Astrocyte (in vitro differentiated cells and primary cell): ENCODE measurements at regions not wholly inside any gene's neighbourhood (a gene's known extent, or its start where the extent isn't known, plus 50 kb on each side); places are given as distances from the start of the nearest gene placed in this dataset.
A peak's percentile ranks its signal among the peaks of the same experiment; 100 is the strongest.

ENCODE experiments used
- DNase-seq: peaks from one replicate; pipeline ENCODE4 v3.0.0-alpha.2; 2010; ENCODE audit warnings: low read depth
- FAIRE-seq: peaks from 2 replicates; lab custom pipeline; 2011; peaks lifted over from hg19 to GRCh38; lab: Jason Lieb, UNC
- H2AFZ ChIP-seq: 2 replicates; pipeline ENCODE4 v1.6.0; 2012; ENCODE audit warnings: low read depth, low read length, inconsistent platforms
- H3K27ac ChIP-seq: 2 replicates; pipeline ENCODE4 v1.5.1; 2011; ENCODE audit warnings: low read depth, low read length, inconsistent platforms
- H3K27me3 ChIP-seq: 2 replicates; pipeline ENCODE4 v1.6.0; 2011; ENCODE audit warnings: low read length, inconsistent platforms; ENCODE audit not compliant: insufficient read depth
- H3K36me3 ChIP-seq: 2 replicates; pipeline ENCODE4 v1.5.1; 2011; ENCODE audit warnings: low read length, inconsistent platforms; ENCODE audit not compliant: insufficient read depth
- H3K4me1 ChIP-seq: 2 replicates; pipeline ENCODE4 v1.5.1; 2011; ENCODE audit warnings: low read length, inconsistent platforms; ENCODE audit not compliant: insufficient read depth
- H3K4me2 ChIP-seq: 2 replicates; pipeline ENCODE4 v1.6.0; 2012; ENCODE audit warnings: low read length, inconsistent platforms
- H3K4me3 ChIP-seq: 2 replicates; pipeline ENCODE4 v1.5.1; 2011; ENCODE audit warnings: low read depth, mild to moderate bottlenecking, low read length, inconsistent platforms; ENCODE audit not compliant: insufficient read depth
- H3K79me2 ChIP-seq: 2 replicates; pipeline ENCODE4 v1.6.0; 2012; ENCODE audit warnings: mild to moderate bottlenecking, low read length, inconsistent platforms; ENCODE audit not compliant: insufficient read depth
- H3K9ac ChIP-seq: 2 replicates; pipeline ENCODE4 v1.6.0; 2012; ENCODE audit warnings: mild to moderate bottlenecking, low read length, inconsistent platforms
- H3K9me3 ChIP-seq: 2 replicates; pipeline ENCODE4 v1.5.1; 2012; ENCODE audit warnings: low read depth, mild to moderate bottlenecking, low read length, inconsistent platforms; ENCODE audit not compliant: insufficient read depth
- H4K20me1 ChIP-seq: 2 replicates; pipeline ENCODE4 v1.6.0; 2012; ENCODE audit warnings: low read length, inconsistent platforms; ENCODE audit not compliant: insufficient read depth
- H3K27ac Mint-ChIP-seq: one replicate; pipeline ENCODE4 v1.8.0; 2021; ENCODE audit warnings: mild to moderate bottlenecking, mixed read lengths; ENCODE audit not compliant: unreplicated experiment
- H3K27me3 Mint-ChIP-seq: one replicate; pipeline ENCODE4 v1.8.0; 2021; ENCODE audit warnings: low read depth, mixed read lengths; ENCODE audit not compliant: unreplicated experiment
- H3K36me3 Mint-ChIP-seq: one replicate; pipeline ENCODE4 v1.8.0; 2021; ENCODE audit warnings: low read depth, mixed read lengths; ENCODE audit not compliant: unreplicated experiment
- H3K4me1 Mint-ChIP-seq: one replicate; pipeline ENCODE4 v1.8.0; 2021; ENCODE audit warnings: low read depth, mixed read lengths; ENCODE audit not compliant: unreplicated experiment
- H3K4me3 Mint-ChIP-seq: one replicate; pipeline ENCODE4 v1.8.0; 2021; ENCODE audit warnings: mild to moderate bottlenecking, moderate library complexity, mixed read lengths; ENCODE audit not compliant: unreplicated experiment
- H3K9me3 Mint-ChIP-seq: one replicate; pipeline ENCODE4 v1.8.0; 2021; ENCODE audit warnings: mild to moderate bottlenecking, mixed read lengths; ENCODE audit not compliant: unreplicated experiment
- CTCF ChIP-seq: IDR thresholded peaks from 2 replicates; pipeline ENCODE4 v1.5.1; 2011; ENCODE audit warnings: low read depth, mild to moderate bottlenecking, inconsistent platforms, low read length, moderate library complexity; ENCODE audit not compliant: insufficient read depth
- EZH2 ChIP-seq: IDR thresholded peaks from 2 replicates; pipeline ENCODE4 v1.6.1; 2012; ENCODE audit warnings: mild to moderate bottlenecking, low read length, inconsistent platforms; ENCODE audit not compliant: insufficient read depth

- Mint-ChIP-seq H3K27ac (no peak overlapping the region), H3K4me1 (no peaks in the 10 kb centered on the region), H3K9me3 (no peaks in the 10 kb centered on the region), H3K27me3 (no peaks in the 10 kb centered on the region), H3K4me3 (no peak overlapping the region), H3K36me3 (no peaks in the 10 kb centered on the region)
- no peak overlapping the region for H2AFZ ChIP-seq
- H3K9me3 ChIP-seq = no peaks in the 10 kb centered on the region
- no peaks in the 10 kb centered on the region for H3K79me2 ChIP-seq
- H4K20me1 ChIP-seq = no peaks in the 10 kb centered on the region
- H3K27ac ChIP-seq = no peak overlapping the region
- FAIRE-seq (no peak), DNase-seq (no peak)
- no peaks in the 10 kb centered on the region for H3K27me3 ChIP-seq
- H3K36me3 ChIP-seq = no peaks in the 10 kb centered on the region
- no peak overlapping the region for H3K4me2 ChIP-seq
- no peak overlapping the region for H3K9ac ChIP-seq
- no peak overlapping the region for H3K4me3 ChIP-seq
- no peak for TF ChIP-seq EZH2
- TF ChIP-seq CTCF = no peak
- H3K4me1 ChIP-seq = no peaks in the 10 kb centered on the region
These were observed 134.9 kb downstream of the OR13A1 start for GRCh38 chr10:45180507-45180906.

- Mint-ChIP-seq H3K4me1 (no peaks in the 10 kb centered on the region), H3K4me3 (no peak overlapping the region), H3K27me3 (no peaks in the 10 kb centered on the region), H3K36me3 (no peaks in the 10 kb centered on the region), H3K27ac (no peak overlapping the region), H3K9me3 (no peaks in the 10 kb centered on the region)
- H3K27ac ChIP-seq = no peak overlapping the region
- H4K20me1 ChIP-seq = no peaks in the 10 kb centered on the region
- no peaks in the 10 kb centered on the region for H3K9me3 ChIP-seq
- FAIRE-seq (no peak), DNase-seq (peak; percentile 41)
- H3K27me3 ChIP-seq = no peaks in the 10 kb centered on the region
- no peak overlapping the region for H3K4me2 ChIP-seq
- H3K9ac ChIP-seq = no peak overlapping the region
- TF ChIP-seq CTCF (no peak), EZH2 (no peak)
- no peaks in the 10 kb centered on the region for H3K79me2 ChIP-seq
- H2AFZ ChIP-seq = no peak overlapping the region
- H3K36me3 ChIP-seq = no peaks in the 10 kb centered on the region
- no peaks in the 10 kb centered on the region for H3K4me1 ChIP-seq
- no peak overlapping the region for H3K4me3 ChIP-seq
These were observed 134.2 kb downstream of the OR13A1 start for GRCh38 chr10:45180946-45181875.

- DNase-seq = no peak
- no peaks in the 10 kb centered on the region for H3K36me3 Mint-ChIP-seq
- FAIRE-seq = no peak
These were observed 132.2 kb downstream of the OR13A1 start for GRCh38 chr10:45183174-45183573.

More at GRCh38 chr10:45183174-45183573, 132.2 kb downstream of the OR13A1 start:
- no peak overlapping the region for H3K27ac Mint-ChIP-seq
- H3K79me2 ChIP-seq = no peaks in the 10 kb centered on the region
- H3K4me3 Mint-ChIP-seq = no peak overlapping the region
- no peaks in the 10 kb centered on the region for H3K4me1 Mint-ChIP-seq
- H3K36me3 ChIP-seq = no peaks in the 10 kb centered on the region
- no peak overlapping the region for H3K27ac ChIP-seq
- no peaks in the 10 kb centered on the region for H3K27me3 Mint-ChIP-seq
- H2AFZ ChIP-seq = no peak overlapping the region
- H4K20me1 ChIP-seq = no peaks in the 10 kb centered on the region
- TF ChIP-seq EZH2 = no peak
- no peak for TF ChIP-seq CTCF
- no peaks in the 10 kb centered on the region for H3K27me3 ChIP-seq
- H3K4me1 ChIP-seq = no peaks in the 10 kb centered on the region
- no peaks in the 10 kb centered on the region for H3K9me3 ChIP-seq
- no peak overlapping the region for H3K4me3 ChIP-seq
- H3K9ac ChIP-seq = no peak overlapping the region
- no peaks in the 10 kb centered on the region for H3K9me3 Mint-ChIP-seq
- no peak overlapping the region for H3K4me2 ChIP-seq
